Astrocyte (in vitro differentiated cells and primary cell): ENCODE measurements at regions not wholly inside any gene's neighbourhood (a gene's known extent, or its start where the extent isn't known, plus 50 kb on each side); places are given as distances from the start of the nearest gene placed in this dataset.

ENCODE experiments used
- DNase-seq: peaks from one replicate; pipeline ENCODE4 v3.0.0-alpha.2; 2010; ENCODE audit warnings: low read depth
- FAIRE-seq: peaks from 2 replicates; lab custom pipeline; 2011; peaks lifted over from hg19 to GRCh38; lab: Jason Lieb, UNC
- H2AFZ ChIP-seq: 2 replicates; pipeline ENCODE4 v1.6.0; 2012; ENCODE audit warnings: low read depth, low read length, inconsistent platforms
- H3K27ac ChIP-seq: 2 replicates; pipeline ENCODE4 v1.5.1; 2011; ENCODE audit warnings: low read depth, low read length, inconsistent platforms
- H3K27me3 ChIP-seq: 2 replicates; pipeline ENCODE4 v1.6.0; 2011; ENCODE audit warnings: low read length, inconsistent platforms; ENCODE audit not compliant: insufficient read depth
- H3K36me3 ChIP-seq: 2 replicates; pipeline ENCODE4 v1.5.1; 2011; ENCODE audit warnings: low read length, inconsistent platforms; ENCODE audit not compliant: insufficient read depth
- H3K4me1 ChIP-seq: 2 replicates; pipeline ENCODE4 v1.5.1; 2011; ENCODE audit warnings: low read length, inconsistent platforms; ENCODE audit not compliant: insufficient read depth
- H3K4me2 ChIP-seq: 2 replicates; pipeline ENCODE4 v1.6.0; 2012; ENCODE audit warnings: low read length, inconsistent platforms
- H3K4me3 ChIP-seq: 2 replicates; pipeline ENCODE4 v1.5.1; 2011; ENCODE audit warnings: low read depth, mild to moderate bottlenecking, low read length, inconsistent platforms; ENCODE audit not compliant: insufficient read depth
- H3K79me2 ChIP-seq: 2 replicates; pipeline ENCODE4 v1.6.0; 2012; ENCODE audit warnings: mild to moderate bottlenecking, low read length, inconsistent platforms; ENCODE audit not compliant: insufficient read depth
- H3K9ac ChIP-seq: 2 replicates; pipeline ENCODE4 v1.6.0; 2012; ENCODE audit warnings: mild to moderate bottlenecking, low read length, inconsistent platforms
- H3K9me3 ChIP-seq: 2 replicates; pipeline ENCODE4 v1.5.1; 2012; ENCODE audit warnings: low read depth, mild to moderate bottlenecking, low read length, inconsistent platforms; ENCODE audit not compliant: insufficient read depth
- H4K20me1 ChIP-seq: 2 replicates; pipeline ENCODE4 v1.6.0; 2012; ENCODE audit warnings: low read length, inconsistent platforms; ENCODE audit not compliant: insufficient read depth
- H3K27ac Mint-ChIP-seq: one replicate; pipeline ENCODE4 v1.8.0; 2021; ENCODE audit warnings: mild to moderate bottlenecking, mixed read lengths; ENCODE audit not compliant: unreplicated experiment
- H3K27me3 Mint-ChIP-seq: one replicate; pipeline ENCODE4 v1.8.0; 2021; ENCODE audit warnings: low read depth, mixed read lengths; ENCODE audit not compliant: unreplicated experiment
- H3K36me3 Mint-ChIP-seq: one replicate; pipeline ENCODE4 v1.8.0; 2021; ENCODE audit warnings: low read depth, mixed read lengths; ENCODE audit not compliant: unreplicated experiment
- H3K4me1 Mint-ChIP-seq: one replicate; pipeline ENCODE4 v1.8.0; 2021; ENCODE audit warnings: low read depth, mixed read lengths; ENCODE audit not compliant: unreplicated experiment
- H3K4me3 Mint-ChIP-seq: one replicate; pipeline ENCODE4 v1.8.0; 2021; ENCODE audit warnings: mild to moderate bottlenecking, moderate library complexity, mixed read lengths; ENCODE audit not compliant: unreplicated experiment
- H3K9me3 Mint-ChIP-seq: one replicate; pipeline ENCODE4 v1.8.0; 2021; ENCODE audit warnings: mild to moderate bottlenecking, mixed read lengths; ENCODE audit not compliant: unreplicated experiment
- EZH2 ChIP-seq: IDR thresholded peaks from 2 replicates; pipeline ENCODE4 v1.6.1; 2012; ENCODE audit warnings: mild to moderate bottlenecking, low read length, inconsistent platforms; ENCODE audit not compliant: insufficient read depth
- TF ChIP-seq, protein P1 (sequence below): IDR thresholded peaks from 2 replicates; pipeline ENCODE4 v1.5.1; 2011; ENCODE audit warnings: low read depth, mild to moderate bottlenecking, inconsistent platforms, low read length, moderate library complexity; ENCODE audit not compliant: insufficient read depth

DNA sequence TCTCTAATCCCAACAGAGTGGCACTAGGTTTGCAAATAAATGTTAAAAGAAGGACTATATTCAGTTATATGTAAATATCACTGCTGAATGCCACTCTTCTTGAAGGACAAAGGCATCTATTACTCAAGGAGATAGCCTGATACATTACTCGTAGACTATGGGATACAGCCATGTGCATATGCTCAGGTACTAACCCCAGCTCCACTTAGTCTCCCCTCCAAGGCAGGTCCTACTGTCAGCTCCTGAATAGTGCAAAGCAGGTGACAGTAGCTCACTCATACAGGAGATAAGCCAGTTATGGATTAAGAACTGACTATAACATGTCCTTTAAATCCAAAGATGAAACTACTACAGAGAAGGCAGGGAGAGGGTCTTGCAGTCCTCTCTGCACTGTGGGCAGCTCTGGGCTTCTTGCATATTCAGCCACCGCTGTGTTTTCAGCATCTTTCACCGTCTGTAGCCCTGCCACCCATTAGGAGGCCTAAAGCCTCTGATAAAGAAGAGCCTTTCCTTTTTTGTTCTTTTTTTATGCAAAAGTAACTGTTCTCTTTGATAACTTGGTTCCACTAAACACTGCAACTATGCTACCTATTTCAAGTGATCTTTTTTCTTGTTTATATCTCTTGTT lies 135.1 kb upstream of the EPB41L3 start:
- DNase-seq (no peak), FAIRE-seq (no peak)
- Histone ChIP-seq H2AFZ (no peak overlapping the region), H4K20me1 (no peaks in the 10 kb centered on the region), H3K9ac (no peak overlapping the region), H3K4me1 (no peaks in the 10 kb centered on the region), H3K79me2 (no peaks in the 10 kb centered on the region), H3K9me3 (no peaks in the 10 kb centered on the region), H3K4me2 (no peak overlapping the region), H3K36me3 (no peaks in the 10 kb centered on the region), H3K4me3 (no peak overlapping the region), H3K27ac (no peak overlapping the region), H3K27me3 (no peaks in the 10 kb centered on the region)
- Mint-ChIP-seq H3K4me3 (no peak overlapping the region), H3K27ac (no peak overlapping the region), H3K9me3 (peaks cover 4% of the 10 kb centered on the region), H3K4me1 (no peaks in the 10 kb centered on the region), H3K36me3 (no peaks in the 10 kb centered on the region), H3K27me3 (peaks cover 8% of the 10 kb centered on the region)
- TF ChIP-seq EZH2 = no peak
- TF ChIP-seq, protein P1, sequence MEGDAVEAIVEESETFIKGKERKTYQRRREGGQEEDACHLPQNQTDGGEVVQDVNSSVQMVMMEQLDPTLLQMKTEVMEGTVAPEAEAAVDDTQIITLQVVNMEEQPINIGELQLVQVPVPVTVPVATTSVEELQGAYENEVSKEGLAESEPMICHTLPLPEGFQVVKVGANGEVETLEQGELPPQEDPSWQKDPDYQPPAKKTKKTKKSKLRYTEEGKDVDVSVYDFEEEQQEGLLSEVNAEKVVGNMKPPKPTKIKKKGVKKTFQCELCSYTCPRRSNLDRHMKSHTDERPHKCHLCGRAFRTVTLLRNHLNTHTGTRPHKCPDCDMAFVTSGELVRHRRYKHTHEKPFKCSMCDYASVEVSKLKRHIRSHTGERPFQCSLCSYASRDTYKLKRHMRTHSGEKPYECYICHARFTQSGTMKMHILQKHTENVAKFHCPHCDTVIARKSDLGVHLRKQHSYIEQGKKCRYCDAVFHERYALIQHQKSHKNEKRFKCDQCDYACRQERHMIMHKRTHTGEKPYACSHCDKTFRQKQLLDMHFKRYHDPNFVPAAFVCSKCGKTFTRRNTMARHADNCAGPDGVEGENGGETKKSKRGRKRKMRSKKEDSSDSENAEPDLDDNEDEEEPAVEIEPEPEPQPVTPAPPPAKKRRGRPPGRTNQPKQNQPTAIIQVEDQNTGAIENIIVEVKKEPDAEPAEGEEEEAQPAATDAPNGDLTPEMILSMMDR = no peak

DNA sequence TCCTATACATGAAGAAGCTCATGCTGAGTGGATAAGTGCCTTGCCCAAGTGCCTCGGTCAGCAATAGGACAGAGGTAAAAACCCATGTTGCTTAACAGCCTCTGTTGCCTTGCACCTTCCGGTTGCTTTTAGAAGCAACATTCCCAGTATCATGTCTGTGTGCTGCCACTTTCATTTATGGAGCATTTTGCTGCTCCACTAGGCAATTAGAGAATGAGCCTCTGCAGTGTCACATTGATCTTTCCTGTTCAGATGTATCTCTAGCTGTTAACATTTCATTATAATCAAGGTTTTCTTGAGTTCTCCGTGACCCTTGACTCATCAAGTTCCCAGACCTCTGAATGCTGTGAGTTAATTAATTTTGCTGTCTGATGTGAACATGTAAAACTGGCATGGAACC lies 134.5 kb upstream of the EPB41L3 start:
- Histone ChIP-seq H3K9me3 (no peaks in the 10 kb centered on the region), H2AFZ (no peak overlapping the region), H3K36me3 (no peaks in the 10 kb centered on the region), H3K27ac (no peak overlapping the region), H3K79me2 (no peaks in the 10 kb centered on the region), H3K4me1 (no peaks in the 10 kb centered on the region), H4K20me1 (no peaks in the 10 kb centered on the region), H3K9ac (no peak overlapping the region), H3K4me3 (no peak overlapping the region), H3K27me3 (no peaks in the 10 kb centered on the region), H3K4me2 (no peak overlapping the region)
- no peaks in the 10 kb centered on the region for H3K36me3 Mint-ChIP-seq
- TF ChIP-seq, protein P1 = no peak
- no peak for TF ChIP-seq EZH2
- H3K27me3 Mint-ChIP-seq = peaks cover 8% of the 10 kb centered on the region
- no peak overlapping the region for H3K27ac Mint-ChIP-seq
- H3K4me1 Mint-ChIP-seq = no peaks in the 10 kb centered on the region
- DNase-seq (no peak), FAIRE-seq (no peak)
- no peak overlapping the region for H3K4me3 Mint-ChIP-seq
- H3K9me3 Mint-ChIP-seq = peaks cover 4% of the 10 kb centered on the region

DNA sequence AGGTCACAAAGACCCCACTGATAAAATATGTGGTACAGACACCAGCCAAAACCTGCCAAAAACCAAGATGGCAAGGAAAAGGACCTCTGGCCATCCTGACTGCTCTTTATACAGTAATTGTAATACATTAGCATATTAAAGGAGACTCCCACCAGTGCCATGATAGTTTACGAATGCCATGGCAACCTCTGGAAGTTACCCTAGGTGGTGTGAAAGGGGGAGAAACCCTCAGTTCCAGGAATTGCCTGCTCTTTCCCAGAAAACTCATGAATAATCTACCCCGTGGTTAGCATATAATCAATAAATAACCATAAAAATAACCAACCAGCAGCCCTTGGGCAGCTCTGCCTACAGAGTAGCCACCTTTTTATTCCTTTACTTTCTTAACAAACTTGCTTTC lies 129.8 kb upstream of the EPB41L3 start:
- FAIRE-seq = no peak
- Mint-ChIP-seq H3K27ac (no peak overlapping the region), H3K36me3 (no peaks in the 10 kb centered on the region), H3K9me3 (no peaks in the 10 kb centered on the region), H3K27me3 (peaks cover 6% of the 10 kb centered on the region), H3K4me1 (no peaks in the 10 kb centered on the region), H3K4me3 (no peak overlapping the region)
- Histone ChIP-seq H3K27ac (no peak overlapping the region), H4K20me1 (no peaks in the 10 kb centered on the region), H3K27me3 (no peaks in the 10 kb centered on the region), H3K4me1 (no peaks in the 10 kb centered on the region), H2AFZ (no peak overlapping the region), H3K9ac (no peak overlapping the region), H3K79me2 (no peaks in the 10 kb centered on the region), H3K4me2 (no peak overlapping the region), H3K9me3 (no peaks in the 10 kb centered on the region), H3K4me3 (no peak overlapping the region), H3K36me3 (no peaks in the 10 kb centered on the region)
- TF ChIP-seq EZH2 = no peak
- TF ChIP-seq, protein P1 = no peak
- DNase-seq = no peak
